ENCODE measurements at regions not wholly inside any gene's neighbourhood (a gene's known extent, or its start where the extent isn't known, plus 50 kb on each side); places are given as distances from the start of the nearest gene placed in this dataset.

- H3K4me3 Mint-ChIP-seq = peak overlapping the region; percentile 74
- H3K27me3 Mint-ChIP-seq = no peaks in the 10 kb centered on the region
- H3K9me3 Mint-ChIP-seq = no peaks in the 10 kb centered on the region
- H3K36me3 Mint-ChIP-seq (ENCODE audit: low read depth) = no peaks in the 10 kb centered on the region
- peaks cover 41% of the 10 kb centered on the region for H3K4me1 Mint-ChIP-seq
- H3K27ac Mint-ChIP-seq = peak overlapping the region; percentile 86
- peak; percentile 70 for ATAC-seq (replicated peaks)
Measured at GRCh38 chr3:177597311-177598096, 400.2 kb upstream of the TBL1XR1 start.

DNA sequence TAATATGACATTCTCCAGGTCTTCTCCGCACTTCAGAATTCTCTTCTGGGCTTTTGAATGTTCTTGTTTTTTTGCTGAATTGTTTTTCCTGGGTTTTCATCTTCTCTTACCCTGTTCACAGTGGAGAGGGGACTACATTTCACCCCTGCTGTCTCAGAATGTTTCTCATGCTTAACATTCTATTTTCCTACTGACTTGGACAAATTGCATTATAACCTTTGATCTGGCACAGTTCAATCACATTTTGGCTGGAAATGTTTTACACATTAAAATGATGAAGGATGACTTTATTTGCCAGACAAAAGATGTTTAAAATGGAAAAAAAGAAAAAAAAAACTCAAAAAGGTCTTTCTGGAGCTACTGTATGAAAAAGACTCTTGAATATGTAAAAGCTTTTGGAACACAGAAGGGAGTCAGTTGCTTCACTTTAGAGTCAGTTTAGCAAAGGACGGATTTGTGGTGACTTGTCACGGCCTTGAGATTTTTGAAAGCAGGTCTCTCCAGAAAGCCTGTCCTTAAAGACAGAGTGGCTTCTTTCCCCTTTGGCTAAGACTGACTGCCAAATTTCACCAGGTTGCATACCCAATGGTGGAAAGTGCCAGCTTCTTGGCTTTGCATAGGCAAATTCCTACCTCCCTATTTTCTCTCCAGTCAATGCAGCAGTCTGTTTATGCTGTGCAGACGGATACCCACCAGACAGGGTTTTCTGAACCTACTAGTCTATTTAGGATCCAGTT, 401.0 kb upstream of the TBL1XR1 start:
- Mint-ChIP-seq H3K9me3 (no peaks in the 10 kb centered on the region), H3K27me3 (no peaks in the 10 kb centered on the region), H3K4me1 (peaks cover 44% of the 10 kb centered on the region), H3K36me3 (ENCODE audit: low read depth) (no peaks in the 10 kb centered on the region), H3K27ac (peak overlapping the region; percentile 86), H3K4me3 (peak overlapping the region; percentile 74)
- no peak for ATAC-seq (replicated peaks)

GRCh38 chr3:177599326-177599725, 402.0 kb upstream of the TBL1XR1 start:
- Mint-ChIP-seq H3K4me1 (peaks cover 48% of the 10 kb centered on the region), H3K9me3 (no peaks in the 10 kb centered on the region), H3K4me3 (no peak overlapping the region), H3K36me3 (ENCODE audit: low read depth) (no peaks in the 10 kb centered on the region), H3K27me3 (no peaks in the 10 kb centered on the region), H3K27ac (no peak overlapping the region)
- no peak for ATAC-seq (replicated peaks)

- Mint-ChIP-seq H3K9me3 (peaks cover under 1% of the 10 kb centered on the region), H3K27me3 (no peaks in the 10 kb centered on the region), H3K36me3 (ENCODE audit: low read depth) (no peaks in the 10 kb centered on the region), H3K4me1 (peaks cover 48% of the 10 kb centered on the region), H3K27ac (no peak overlapping the region), H3K4me3 (no peak overlapping the region)
- no peak for ATAC-seq (replicated peaks)
Measured at GRCh38 chr3:177599837-177600236, 402.6 kb upstream of the TBL1XR1 start.

DNA sequence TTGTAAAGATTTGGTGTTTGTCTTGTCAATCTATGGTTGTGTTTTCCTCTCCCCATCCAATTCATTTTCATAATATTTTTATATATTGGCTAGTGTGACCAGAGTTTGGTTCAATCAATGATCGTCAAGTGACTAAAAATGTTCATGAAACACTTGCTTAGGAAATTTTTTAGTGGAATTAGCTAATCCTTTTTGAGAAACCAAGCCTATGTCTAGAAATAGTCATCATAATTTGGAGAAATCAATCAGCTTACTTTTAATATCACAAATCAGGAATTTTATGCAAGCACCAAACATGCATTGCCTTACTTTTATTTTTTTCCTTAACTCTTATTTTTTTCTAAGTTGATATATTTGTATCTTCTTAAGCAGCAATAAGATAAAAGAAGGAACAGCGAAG, 403.1 kb upstream of the TBL1XR1 start:
- ATAC-seq (replicated peaks) = no peak
- H3K4me3 Mint-ChIP-seq = peak overlapping the region; percentile 41

GRCh38 chr3:177601152-177601551, 403.9 kb upstream of the TBL1XR1 start:
- Mint-ChIP-seq H3K27me3 (no peaks in the 10 kb centered on the region), H3K4me1 (peaks cover 40% of the 10 kb centered on the region), H3K36me3 (ENCODE audit: low read depth) (no peaks in the 10 kb centered on the region), H3K9me3 (peaks cover 4% of the 10 kb centered on the region), H3K27ac (peak overlapping the region; percentile 35), H3K4me3 (peak overlapping the region; percentile 41)
- no peak for ATAC-seq (replicated peaks)

More for the DNA sequence above, 403.1 kb upstream of the TBL1XR1 start:
- Mint-ChIP-seq H3K27me3 (no peaks in the 10 kb centered on the region), H3K36me3 (ENCODE audit: low read depth) (no peaks in the 10 kb centered on the region), H3K4me1 (peaks cover 48% of the 10 kb centered on the region), H3K27ac (peak overlapping the region; percentile 35), H3K9me3 (peaks cover 4% of the 10 kb centered on the region)

GRCh38 chr3:177602601-177603147, 405.4 kb upstream of the TBL1XR1 start:
- Mint-ChIP-seq H3K9me3 (peaks cover 4% of the 10 kb centered on the region), H3K4me3 (no peak overlapping the region), H3K4me1 (peaks cover 39% of the 10 kb centered on the region), H3K27me3 (no peaks in the 10 kb centered on the region), H3K36me3 (ENCODE audit: low read depth) (no peaks in the 10 kb centered on the region), H3K27ac (peak overlapping the region; percentile 40)
- ATAC-seq (replicated peaks) = peak; percentile 14

DNA sequence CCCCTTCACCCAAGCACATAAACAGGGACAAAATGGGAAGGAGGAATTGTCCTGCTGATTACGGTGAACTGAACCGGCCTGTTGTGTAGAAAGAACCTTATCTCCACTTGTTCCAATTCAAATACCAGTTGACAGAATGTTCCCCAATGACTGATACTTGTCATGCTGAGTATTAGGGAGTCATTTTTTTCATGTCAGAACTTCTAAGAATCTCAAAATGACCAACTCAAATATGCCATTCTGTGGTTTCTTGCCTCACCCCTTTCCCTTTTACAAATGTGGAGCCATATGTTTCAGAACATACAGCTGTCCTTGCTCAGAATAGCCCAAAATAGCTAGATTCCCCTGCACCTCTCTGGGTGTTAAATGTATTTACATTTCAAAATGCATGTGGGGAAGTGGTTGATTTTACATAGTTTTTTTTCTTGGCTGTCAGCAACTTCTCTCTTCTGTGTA, 405.9 kb upstream of the TBL1XR1 start:
- Mint-ChIP-seq H3K27me3 (no peaks in the 10 kb centered on the region), H3K36me3 (ENCODE audit: low read depth) (no peaks in the 10 kb centered on the region), H3K4me1 (peaks cover 34% of the 10 kb centered on the region), H3K27ac (peak overlapping the region; percentile 40), H3K9me3 (peaks cover 4% of the 10 kb centered on the region), H3K4me3 (no peak overlapping the region)
- peak; percentile 74 for ATAC-seq (replicated peaks)

DNA sequence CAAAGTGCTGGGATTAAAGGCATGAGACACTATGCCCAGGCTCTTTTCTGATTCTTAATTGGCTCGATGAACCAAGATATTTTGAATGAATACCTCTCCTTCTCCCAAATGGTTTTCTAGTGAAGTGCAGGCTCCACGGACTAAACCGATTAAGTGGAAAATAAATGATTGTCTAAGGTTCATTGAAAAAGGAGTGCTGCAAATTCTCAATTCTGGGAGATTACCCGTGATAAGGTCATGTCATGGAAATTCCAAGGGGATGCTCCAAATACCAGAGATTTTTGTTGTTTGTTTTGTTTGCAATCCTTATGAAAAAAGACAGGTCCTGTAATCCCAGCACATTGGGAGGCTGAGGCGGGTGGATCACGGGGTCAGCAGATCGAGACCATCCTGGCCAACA, 406.9 kb upstream of the TBL1XR1 start:
- Mint-ChIP-seq H3K9me3 (peaks cover 4% of the 10 kb centered on the region), H3K4me3 (no peak overlapping the region), H3K27ac (no peak overlapping the region), H3K36me3 (ENCODE audit: low read depth) (no peaks in the 10 kb centered on the region), H3K4me1 (peaks cover 29% of the 10 kb centered on the region), H3K27me3 (no peaks in the 10 kb centered on the region)
- no peak for ATAC-seq (replicated peaks)

DNA sequence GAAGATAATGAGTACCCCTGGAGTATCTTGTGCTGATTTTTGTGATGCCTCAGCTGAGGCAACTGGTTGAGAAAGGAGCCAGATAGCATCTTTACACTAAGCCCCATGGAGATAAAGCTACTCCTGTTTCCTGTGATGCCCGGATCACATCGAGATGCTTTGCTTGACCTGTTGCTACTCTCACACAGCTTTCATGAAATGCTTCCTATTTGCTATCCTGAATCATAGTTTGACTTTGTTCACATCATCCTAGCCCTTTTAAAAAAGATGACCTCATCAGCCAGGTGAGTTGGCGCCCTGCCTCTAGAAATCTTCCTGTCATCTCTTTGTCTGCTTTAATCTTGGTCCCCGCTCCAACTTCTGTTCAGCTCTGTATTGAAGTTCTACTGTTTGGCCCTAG, 409.6 kb upstream of the TBL1XR1 start:
- H3K9me3 Mint-ChIP-seq = peaks cover 4% of the 10 kb centered on the region
- H3K4me1 Mint-ChIP-seq = peaks cover 20% of the 10 kb centered on the region
- H3K36me3 Mint-ChIP-seq (ENCODE audit: low read depth) = no peaks in the 10 kb centered on the region
- H3K27ac Mint-ChIP-seq = no peak overlapping the region
- H3K4me3 Mint-ChIP-seq = no peak overlapping the region
- no peaks in the 10 kb centered on the region for H3K27me3 Mint-ChIP-seq
- no peak for ATAC-seq (replicated peaks)

- H3K27me3 Mint-ChIP-seq = no peaks in the 10 kb centered on the region
- H3K27ac Mint-ChIP-seq = no peak overlapping the region
- peaks cover 14% of the 10 kb centered on the region for H3K4me1 Mint-ChIP-seq
- no peak overlapping the region for H3K4me3 Mint-ChIP-seq
- H3K9me3 Mint-ChIP-seq = peaks cover 4% of the 10 kb centered on the region
- no peaks in the 10 kb centered on the region for H3K36me3 Mint-ChIP-seq (ENCODE audit: low read depth)
- ATAC-seq (replicated peaks) = no peak
Measured at GRCh38 chr3:177607589-177607988, 410.3 kb upstream of the TBL1XR1 start.

- H3K9me3 Mint-ChIP-seq = peaks cover 4% of the 10 kb centered on the region
- ATAC-seq (replicated peaks) = no peak
- H3K27me3 Mint-ChIP-seq = no peaks in the 10 kb centered on the region
- H3K4me3 Mint-ChIP-seq = no peak overlapping the region
- no peaks in the 10 kb centered on the region for H3K36me3 Mint-ChIP-seq (ENCODE audit: low read depth)
- H3K4me1 Mint-ChIP-seq = peaks cover 9% of the 10 kb centered on the region
- H3K27ac Mint-ChIP-seq = no peak overlapping the region
Measured at GRCh38 chr3:177608443-177608842, 411.2 kb upstream of the TBL1XR1 start.

- Mint-ChIP-seq H3K27ac (no peak overlapping the region), H3K9me3 (peaks cover 4% of the 10 kb centered on the region), H3K4me1 (peaks cover 6% of the 10 kb centered on the region), H3K4me3 (no peak overlapping the region), H3K36me3 (ENCODE audit: low read depth) (no peaks in the 10 kb centered on the region), H3K27me3 (no peaks in the 10 kb centered on the region)
- no peak for ATAC-seq (replicated peaks)
Measured at GRCh38 chr3:177609613-177610012, 412.3 kb upstream of the TBL1XR1 start.

DNA sequence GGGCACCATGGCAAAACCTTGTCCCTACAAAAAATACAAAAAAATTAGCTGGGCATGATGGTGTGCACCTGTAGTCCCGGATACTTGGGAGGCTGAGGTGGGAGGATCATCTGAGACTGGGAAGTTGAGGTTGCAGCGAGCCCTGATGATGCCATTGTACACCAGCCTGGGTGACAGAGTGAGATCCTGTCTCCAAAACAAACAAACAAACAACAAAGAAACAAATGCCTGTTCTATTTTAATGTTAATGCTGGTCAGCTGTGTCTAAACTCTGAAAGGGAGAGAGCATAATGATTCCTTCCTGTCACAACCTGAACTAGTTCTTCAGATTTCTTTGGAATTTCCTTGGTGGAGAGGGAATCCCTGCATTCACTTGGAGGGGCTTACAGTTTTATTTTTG, 413.0 kb upstream of the TBL1XR1 start:
- no peaks in the 10 kb centered on the region for H3K9me3 Mint-ChIP-seq
- H3K36me3 Mint-ChIP-seq (ENCODE audit: low read depth) = no peaks in the 10 kb centered on the region
- H3K4me3 Mint-ChIP-seq = no peak overlapping the region
- H3K27ac Mint-ChIP-seq = no peak overlapping the region
- H3K27me3 Mint-ChIP-seq = no peaks in the 10 kb centered on the region
- peaks cover 6% of the 10 kb centered on the region for H3K4me1 Mint-ChIP-seq
- ATAC-seq (replicated peaks) = no peak
